Myocyte (in vitro differentiated cells): ENCODE measurements at regions not wholly inside any gene's neighbourhood (a gene's known extent, or its start where the extent isn't known, plus 50 kb on each side); places are given as distances from the start of the nearest gene placed in this dataset.

ENCODE experiments used
- DNase-seq: peaks from one replicate; pipeline ENCODE4 v3.0.0-alpha.2; 2012; ENCODE audit warnings: low read depth

- DNase-seq = no peak
These were observed 148.2 kb downstream of the ERMARD start for GRCh38 chr6:169899481-169900145.

GRCh38 chr6:169898788-169899480, 147.5 kb downstream of the ERMARD start:
- no peak for DNase-seq

GRCh38 chr6:169897601-169898358, 146.4 kb downstream of the ERMARD start:
- no peak for DNase-seq

- DNase-seq = no peak
These were observed 145.5 kb downstream of the ERMARD start for GRCh38 chr6:169896826-169897456.

GRCh38 chr6:169895926-169896761, 144.7 kb downstream of the ERMARD start:
- no peak for DNase-seq

GRCh38 chr6:169895000-169895759, 143.8 kb downstream of the ERMARD start:
- DNase-seq = no peak

- DNase-seq = no peak
These were observed 143.0 kb downstream of the ERMARD start for GRCh38 chr6:169894377-169894960.

GRCh38 chr6:169893624-169894023, 142.2 kb downstream of the ERMARD start:
- DNase-seq = no peak

- DNase-seq = no peak
These were observed 140.4 kb downstream of the ERMARD start for GRCh38 chr6:169891846-169892245.

GRCh38 chr6:169891421-169891820, 140.0 kb downstream of the ERMARD start:
- DNase-seq = no peak

GRCh38 chr6:169890901-169891300, 139.5 kb downstream of the ERMARD start:
- no peak for DNase-seq

GRCh38 chr6:169890049-169890448, 138.6 kb downstream of the ERMARD start:
- no peak for DNase-seq

GRCh38 chr6:169887529-169888140, 136.2 kb downstream of the ERMARD start:
- DNase-seq = no peak

- DNase-seq = no peak
These were observed 135.3 kb downstream of the ERMARD start for GRCh38 chr6:169886631-169887227.

- no peak for DNase-seq
These were observed 134.4 kb downstream of the ERMARD start for GRCh38 chr6:169885831-169886230.

- no peak for DNase-seq
These were observed 133.7 kb downstream of the ERMARD start for GRCh38 chr6:169885131-169885530.

GRCh38 chr6:169884158-169884557, 132.7 kb downstream of the ERMARD start:
- DNase-seq = no peak

GRCh38 chr6:169883316-169883715, 131.9 kb downstream of the ERMARD start:
- DNase-seq = no peak

- no peak for DNase-seq
These were observed 130.6 kb downstream of the ERMARD start for GRCh38 chr6:169881976-169882375.
